Colonic mucosa (tissue), 4 donors: ENCODE measurements at regions not wholly inside any gene's neighbourhood (a gene's known extent, or its start where the extent isn't known, plus 50 kb on each side); places are given as distances from the start of the nearest gene placed in this dataset.

Experiments used
- DNase-seq: peaks from one replicate; pipeline ENCODE4 v3.0.0-alpha.2; 2020
- H3K27ac ChIP-seq: fragments of 200-600 bp; one replicate; pipeline ENCODE4 v1.8.0; 2021
- H3K27me3 ChIP-seq: fragments of 200-600 bp; one replicate; pipeline ENCODE4 v1.8.0; 2021
- H3K36me3 ChIP-seq: fragments of 200-600 bp; one replicate; pipeline ENCODE4 v1.8.0; 2021
- H3K4me1 ChIP-seq: fragments of 200-600 bp; one replicate; pipeline ENCODE4 v1.8.0; 2021; ENCODE audit warnings: mild to moderate bottlenecking
- H3K4me3 ChIP-seq: fragments of 200-600 bp; one replicate; pipeline ENCODE4 v1.8.0; 2021
- H3K9ac ChIP-seq, 2 donors: one replicate each; pipeline ENCODE4 v1.7.0; 2013; ENCODE audit warnings: control low read depth in 2 of 2, low read depth in 2 of 2, low read length in 2 of 2
- H3K9me3 ChIP-seq: fragments of 200-600 bp; one replicate; pipeline ENCODE4 v1.8.0; 2021
- intact Hi-C: fragments of 100-400 bp; cut with DNase I; formaldehyde crosslinking; loops from one replicate; pipeline ENCODE4 v1.14.1; 2022
- TF ChIP-seq, protein P1 (sequence below): fragments of 200-600 bp; IDR thresholded peaks from one replicate; pipeline ENCODE4 v1.8.0; 2022; ENCODE audit warnings: antibody characterized with exemption, mild to moderate bottlenecking
- donor health status: healthy.
- donor health status: DM: no; HTN: no; CAD: no.
- donor health status: DM: no; HTN: no; CAD: no.

DNA sequence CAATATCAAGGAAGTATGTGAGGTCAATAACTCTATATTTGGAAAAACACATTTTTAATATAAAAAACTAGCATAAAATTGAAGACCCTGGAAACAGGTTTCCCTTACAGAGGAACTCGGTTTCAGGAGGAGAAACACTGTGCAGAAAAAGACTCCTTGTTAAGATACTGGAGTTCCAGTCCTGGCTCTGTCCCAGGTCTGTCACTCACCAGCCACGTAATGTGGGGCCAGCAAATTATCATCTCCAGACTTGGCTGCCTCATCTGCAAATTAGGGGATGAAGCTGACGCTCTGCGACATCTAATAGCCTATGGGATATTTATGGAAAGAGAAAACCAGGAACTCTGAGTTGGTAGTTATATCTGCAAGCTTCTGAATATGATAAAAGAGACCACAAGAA lies 702.7 kb downstream of the EPHA7 start:
- TF ChIP-seq, protein P1, sequence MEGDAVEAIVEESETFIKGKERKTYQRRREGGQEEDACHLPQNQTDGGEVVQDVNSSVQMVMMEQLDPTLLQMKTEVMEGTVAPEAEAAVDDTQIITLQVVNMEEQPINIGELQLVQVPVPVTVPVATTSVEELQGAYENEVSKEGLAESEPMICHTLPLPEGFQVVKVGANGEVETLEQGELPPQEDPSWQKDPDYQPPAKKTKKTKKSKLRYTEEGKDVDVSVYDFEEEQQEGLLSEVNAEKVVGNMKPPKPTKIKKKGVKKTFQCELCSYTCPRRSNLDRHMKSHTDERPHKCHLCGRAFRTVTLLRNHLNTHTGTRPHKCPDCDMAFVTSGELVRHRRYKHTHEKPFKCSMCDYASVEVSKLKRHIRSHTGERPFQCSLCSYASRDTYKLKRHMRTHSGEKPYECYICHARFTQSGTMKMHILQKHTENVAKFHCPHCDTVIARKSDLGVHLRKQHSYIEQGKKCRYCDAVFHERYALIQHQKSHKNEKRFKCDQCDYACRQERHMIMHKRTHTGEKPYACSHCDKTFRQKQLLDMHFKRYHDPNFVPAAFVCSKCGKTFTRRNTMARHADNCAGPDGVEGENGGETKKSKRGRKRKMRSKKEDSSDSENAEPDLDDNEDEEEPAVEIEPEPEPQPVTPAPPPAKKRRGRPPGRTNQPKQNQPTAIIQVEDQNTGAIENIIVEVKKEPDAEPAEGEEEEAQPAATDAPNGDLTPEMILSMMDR = no peak
- no peak overlapping the region for H3K27ac ChIP-seq
- intact Hi-C loops = no loop called here
- no peak overlapping the region for H3K4me3 ChIP-seq
- no peak overlapping the region for H3K9ac ChIP-seq
- H3K27me3 ChIP-seq = no peaks in the 10 kb centered on the region
- no peaks in the 10 kb centered on the region for H3K9me3 ChIP-seq
- H3K36me3 ChIP-seq = no peaks in the 10 kb centered on the region
- no peaks in the 10 kb centered on the region for H3K4me1 ChIP-seq
- no peak for DNase-seq

DNA sequence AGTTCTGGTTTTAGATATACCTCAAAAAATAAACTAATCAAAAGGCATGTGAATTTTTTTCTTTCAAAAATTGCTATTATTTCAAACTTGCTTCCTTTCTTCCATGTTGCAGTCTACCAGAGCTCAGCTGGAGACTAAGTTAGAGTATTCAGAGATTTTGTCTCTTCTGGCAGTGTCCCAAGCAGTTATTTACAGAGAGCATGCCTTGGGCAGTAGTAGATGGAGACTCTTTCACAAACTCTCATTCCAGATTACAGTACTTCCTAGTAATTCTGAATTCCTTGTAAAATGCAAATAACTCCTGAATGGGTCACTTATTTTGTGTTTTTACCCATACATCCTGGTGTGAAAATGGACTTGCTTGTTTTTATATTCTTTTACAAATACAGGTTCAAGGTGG lies 703.4 kb downstream of the EPHA7 start:
- TF ChIP-seq, protein P1 = no peak
- Histone ChIP-seq H3K4me1 (no peaks in the 10 kb centered on the region), H3K27me3 (no peaks in the 10 kb centered on the region), H3K36me3 (no peaks in the 10 kb centered on the region), H3K27ac (no peak overlapping the region), H3K9me3 (no peaks in the 10 kb centered on the region), H3K9ac (no peak overlapping the region), H3K4me3 (no peak overlapping the region)
- DNase-seq = no peak
- intact Hi-C loops = no loop called here

DNA sequence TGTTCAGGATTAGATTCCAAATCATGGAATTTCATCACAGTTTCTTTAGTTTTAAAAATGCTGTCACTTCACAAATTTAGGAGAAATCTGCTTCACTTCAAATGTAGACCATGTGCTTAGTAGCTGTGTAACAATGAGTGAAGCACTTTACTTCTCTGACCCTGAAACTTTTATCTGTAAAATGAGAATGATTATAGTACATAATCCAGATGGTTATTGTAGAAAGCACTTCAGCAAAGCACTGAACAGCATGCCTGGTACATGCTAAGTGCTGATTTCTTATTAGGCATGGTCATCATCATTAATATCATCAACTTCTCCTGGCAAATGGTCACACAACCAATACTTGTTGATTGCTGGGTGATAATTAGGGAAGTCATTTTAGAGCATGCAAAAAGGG lies 705.0 kb downstream of the EPHA7 start:
- no peaks in the 10 kb centered on the region for H3K27me3 ChIP-seq
- no peaks in the 10 kb centered on the region for H3K9me3 ChIP-seq
- H3K36me3 ChIP-seq = no peaks in the 10 kb centered on the region
- no peak overlapping the region for H3K27ac ChIP-seq
- TF ChIP-seq, protein P1 = no peak
- H3K4me1 ChIP-seq = no peaks in the 10 kb centered on the region
- no peak for DNase-seq
- H3K4me3 ChIP-seq = no peak overlapping the region
- intact Hi-C loops = no loop called here
- no peak overlapping the region for H3K9ac ChIP-seq

DNA sequence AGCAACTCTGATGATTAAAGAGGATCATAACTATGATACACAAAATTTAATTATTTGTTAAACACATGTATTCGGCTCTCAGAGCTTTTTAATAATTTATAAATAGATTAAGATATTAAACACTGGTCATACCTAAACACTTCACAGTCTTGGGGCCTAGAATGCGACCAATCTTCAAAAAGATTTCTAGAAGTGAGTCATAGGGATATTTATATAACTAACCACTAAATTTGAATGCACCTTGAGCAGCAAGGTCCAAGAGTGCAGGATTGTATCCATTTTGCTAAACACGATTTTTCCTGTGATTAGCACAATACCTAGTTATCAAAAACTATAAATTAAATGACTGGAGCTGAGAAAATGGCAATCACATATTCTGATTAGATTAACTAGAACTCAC lies 709.3 kb downstream of the EPHA7 start:
- Histone ChIP-seq H3K27ac (no peak overlapping the region), H3K36me3 (no peaks in the 10 kb centered on the region), H3K9ac (no peak overlapping the region), H3K9me3 (no peaks in the 10 kb centered on the region), H3K4me3 (no peak overlapping the region), H3K4me1 (no peaks in the 10 kb centered on the region), H3K27me3 (no peaks in the 10 kb centered on the region)
- intact Hi-C loops = no loop called here
- TF ChIP-seq, protein P1 = no peak
- no peak for DNase-seq

DNA sequence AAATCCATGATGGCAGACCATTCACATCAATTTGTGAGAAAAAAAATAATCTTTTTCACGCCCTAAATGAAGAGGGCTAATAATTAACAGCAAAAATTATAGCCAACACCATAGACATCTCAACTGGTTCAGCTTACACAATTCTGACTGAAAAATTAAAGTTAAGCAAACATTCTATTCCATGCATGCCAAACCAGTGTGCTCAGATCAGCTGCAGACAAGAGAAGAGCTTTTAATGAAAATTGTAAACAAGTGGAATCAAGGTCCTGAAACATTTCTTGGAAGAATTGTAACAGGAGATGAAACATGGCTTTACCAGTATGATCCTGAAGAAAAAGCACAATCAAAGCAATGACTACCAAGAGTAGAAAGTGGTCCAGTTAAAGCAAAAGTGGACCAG lies 710.4 kb downstream of the EPHA7 start:
- H3K4me1 ChIP-seq = no peaks in the 10 kb centered on the region
- H3K9ac ChIP-seq = no peak overlapping the region
- H3K9me3 ChIP-seq = no peaks in the 10 kb centered on the region
- H3K27me3 ChIP-seq = no peaks in the 10 kb centered on the region
- no peak overlapping the region for H3K4me3 ChIP-seq
- TF ChIP-seq, protein P1 = no peak
- no peak overlapping the region for H3K27ac ChIP-seq
- H3K36me3 ChIP-seq = no peaks in the 10 kb centered on the region
- no peak for DNase-seq
- intact Hi-C loops = no loop called here

DNA sequence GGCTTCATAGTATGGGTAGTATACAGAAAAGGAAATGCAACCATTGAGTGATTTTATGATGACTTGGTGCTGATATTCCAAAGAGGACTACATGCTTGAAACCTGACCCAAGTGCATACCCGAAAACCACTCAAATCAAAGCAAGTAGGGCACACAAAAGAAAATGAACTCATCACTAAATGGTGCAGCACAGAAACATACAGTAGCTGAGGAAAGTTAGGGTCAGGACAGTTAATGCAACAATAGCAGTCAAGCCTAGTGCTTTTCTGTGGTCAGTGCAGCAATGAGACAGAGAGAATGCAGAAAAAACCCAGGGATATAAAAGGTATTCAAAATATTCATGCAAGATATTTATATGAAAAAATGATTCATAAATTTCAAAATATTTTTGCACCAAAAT lies 711.1 kb downstream of the EPHA7 start:
- H3K9me3 ChIP-seq = no peaks in the 10 kb centered on the region
- no peak overlapping the region for H3K27ac ChIP-seq
- H3K27me3 ChIP-seq = no peaks in the 10 kb centered on the region
- TF ChIP-seq, protein P1 = no peak
- intact Hi-C loops = no loop called here
- no peak overlapping the region for H3K9ac ChIP-seq
- H3K4me1 ChIP-seq = no peaks in the 10 kb centered on the region
- H3K36me3 ChIP-seq = no peaks in the 10 kb centered on the region
- DNase-seq = no peak
- H3K4me3 ChIP-seq = no peak overlapping the region
